Mesothelial cell of epicardium (in vitro differentiated cells): ENCODE measurements at regions not wholly inside any gene's neighbourhood (a gene's known extent, or its start where the extent isn't known, plus 50 kb on each side); places are given as distances from the start of the nearest gene placed in this dataset.

Experiments
- DNase-seq, 2 experiments: peaks; one replicate each; pipeline ENCODE4 v3.0.0; 2021; ENCODE audit warnings: low spot score in 2 of 2; ENCODE audit not compliant: unreplicated experiment in 2 of 2
- H3K27ac Mint-ChIP-seq: 2 replicates; pipeline ENCODE4 v1.8.0; 2021; ENCODE audit warnings: mixed read lengths
- H3K27me3 Mint-ChIP-seq: 2 replicates; pipeline ENCODE4 v1.8.0; 2021; ENCODE audit warnings: low read depth, mixed read lengths
- H3K36me3 Mint-ChIP-seq: 2 replicates; pipeline ENCODE4 v1.8.0; 2021; ENCODE audit warnings: mixed read lengths
- H3K4me1 Mint-ChIP-seq: 2 replicates; pipeline ENCODE4 v1.8.0; 2021; ENCODE audit warnings: mixed read lengths
- H3K4me3 Mint-ChIP-seq: 2 replicates; pipeline ENCODE4 v1.8.0; 2021; ENCODE audit warnings: mild to moderate bottlenecking, moderate library complexity, mixed read lengths
- H3K9me3 Mint-ChIP-seq: 2 replicates; pipeline ENCODE4 v1.8.0; 2021; ENCODE audit warnings: mixed read lengths
- TF ChIP-seq, protein P1 (sequence below): fragments of 200-600 bp; sonication (generic); IDR thresholded peaks from one replicate; pipeline ENCODE4 v1.5.0; 2021; ENCODE audit warnings: antibody characterized with exemption; ENCODE audit not compliant: unreplicated experiment

DNA sequence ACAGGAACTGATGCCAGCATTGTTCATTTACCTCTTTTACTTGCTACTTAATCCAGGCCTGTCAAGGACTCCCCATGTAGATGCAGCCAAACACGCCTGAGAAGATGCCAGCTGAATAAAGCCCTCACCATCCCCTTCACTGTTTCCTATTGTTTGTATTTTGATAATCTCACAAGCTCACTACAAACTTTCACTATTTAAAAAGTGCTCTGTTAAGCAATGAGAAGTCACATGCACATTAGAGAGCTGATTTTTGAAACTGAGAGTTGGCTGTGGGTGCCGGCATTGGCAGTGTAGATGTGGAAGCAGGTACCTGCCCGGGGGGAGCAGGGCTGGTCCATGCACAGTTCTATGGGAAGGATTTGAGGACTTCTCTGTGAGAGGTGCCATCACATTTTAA is 169.8 kb upstream of the GRB10 start:
- Mint-ChIP-seq H3K9me3 (peaks cover 33% of the 10 kb centered on the region), H3K27ac (no peak overlapping the region), H3K4me1 (no peaks in the 10 kb centered on the region), H3K4me3 (no peak overlapping the region), H3K27me3 (no peaks in the 10 kb centered on the region), H3K36me3 (no peaks in the 10 kb centered on the region)
- no peak for DNase-seq
- TF ChIP-seq, protein P1, sequence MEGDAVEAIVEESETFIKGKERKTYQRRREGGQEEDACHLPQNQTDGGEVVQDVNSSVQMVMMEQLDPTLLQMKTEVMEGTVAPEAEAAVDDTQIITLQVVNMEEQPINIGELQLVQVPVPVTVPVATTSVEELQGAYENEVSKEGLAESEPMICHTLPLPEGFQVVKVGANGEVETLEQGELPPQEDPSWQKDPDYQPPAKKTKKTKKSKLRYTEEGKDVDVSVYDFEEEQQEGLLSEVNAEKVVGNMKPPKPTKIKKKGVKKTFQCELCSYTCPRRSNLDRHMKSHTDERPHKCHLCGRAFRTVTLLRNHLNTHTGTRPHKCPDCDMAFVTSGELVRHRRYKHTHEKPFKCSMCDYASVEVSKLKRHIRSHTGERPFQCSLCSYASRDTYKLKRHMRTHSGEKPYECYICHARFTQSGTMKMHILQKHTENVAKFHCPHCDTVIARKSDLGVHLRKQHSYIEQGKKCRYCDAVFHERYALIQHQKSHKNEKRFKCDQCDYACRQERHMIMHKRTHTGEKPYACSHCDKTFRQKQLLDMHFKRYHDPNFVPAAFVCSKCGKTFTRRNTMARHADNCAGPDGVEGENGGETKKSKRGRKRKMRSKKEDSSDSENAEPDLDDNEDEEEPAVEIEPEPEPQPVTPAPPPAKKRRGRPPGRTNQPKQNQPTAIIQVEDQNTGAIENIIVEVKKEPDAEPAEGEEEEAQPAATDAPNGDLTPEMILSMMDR, result no peak

DNA sequence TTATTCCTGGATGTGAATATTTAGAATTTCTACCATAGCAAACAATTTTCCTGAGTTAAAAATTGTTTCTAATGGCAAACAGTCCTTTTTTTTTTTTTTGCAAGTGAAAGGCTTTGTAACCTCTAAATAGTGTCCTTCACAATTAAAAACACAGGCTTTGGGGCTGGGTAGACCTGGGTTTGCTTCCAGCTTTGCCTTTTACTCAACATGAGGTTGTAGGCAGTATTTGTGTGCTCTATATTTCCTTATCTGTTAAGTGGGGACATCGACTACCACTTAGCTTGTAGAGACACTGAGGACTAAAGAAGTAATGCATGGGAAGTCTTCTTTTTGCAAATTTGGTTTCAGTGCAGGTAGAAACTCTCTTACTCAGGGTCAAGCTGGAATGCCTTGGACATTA is 169.4 kb upstream of the GRB10 start:
- H3K27ac Mint-ChIP-seq, result no peak overlapping the region
- no peaks in the 10 kb centered on the region for H3K4me1 Mint-ChIP-seq
- no peak overlapping the region for H3K4me3 Mint-ChIP-seq
- H3K36me3 Mint-ChIP-seq, result no peaks in the 10 kb centered on the region
- H3K9me3 Mint-ChIP-seq, result peaks cover 33% of the 10 kb centered on the region
- H3K27me3 Mint-ChIP-seq, result no peaks in the 10 kb centered on the region
- no peak for DNase-seq
- TF ChIP-seq, protein P1, result no peak

- Mint-ChIP-seq H3K9me3 (peaks cover 9% of the 10 kb centered on the region), H3K27ac (no peak overlapping the region), H3K4me1 (no peaks in the 10 kb centered on the region), H3K4me3 (no peak overlapping the region), H3K36me3 (no peaks in the 10 kb centered on the region), H3K27me3 (peaks cover 2% of the 10 kb centered on the region)
- DNase-seq, result no peak
- TF ChIP-seq, protein P1, result no peak
Measured at GRCh38 chr7:50943482-50943881, 160.8 kb upstream of the GRB10 start.

- peaks cover 2% of the 10 kb centered on the region for H3K27me3 Mint-ChIP-seq
- H3K9me3 Mint-ChIP-seq, result peaks cover 3% of the 10 kb centered on the region
- no peak overlapping the region for H3K27ac Mint-ChIP-seq
Measured at GRCh38 chr7:50941525-50941924, 158.8 kb upstream of the GRB10 start.

GRCh38 chr7:50940621-50941020 is 157.9 kb upstream of the GRB10 start:
- Mint-ChIP-seq H3K4me3 (no peak overlapping the region), H3K27ac (no peak overlapping the region), H3K4me1 (no peaks in the 10 kb centered on the region), H3K9me3 (peaks cover 7% of the 10 kb centered on the region), H3K36me3 (no peaks in the 10 kb centered on the region), H3K27me3 (peaks cover 7% of the 10 kb centered on the region)
- TF ChIP-seq, protein P1, result no peak
- no peak for DNase-seq

More at GRCh38 chr7:50941525-50941924, 158.8 kb upstream of the GRB10 start:
- Mint-ChIP-seq H3K4me1 (no peaks in the 10 kb centered on the region), H3K36me3 (no peaks in the 10 kb centered on the region), H3K4me3 (no peak overlapping the region)
- no peak for DNase-seq
- TF ChIP-seq, protein P1, result no peak

DNA sequence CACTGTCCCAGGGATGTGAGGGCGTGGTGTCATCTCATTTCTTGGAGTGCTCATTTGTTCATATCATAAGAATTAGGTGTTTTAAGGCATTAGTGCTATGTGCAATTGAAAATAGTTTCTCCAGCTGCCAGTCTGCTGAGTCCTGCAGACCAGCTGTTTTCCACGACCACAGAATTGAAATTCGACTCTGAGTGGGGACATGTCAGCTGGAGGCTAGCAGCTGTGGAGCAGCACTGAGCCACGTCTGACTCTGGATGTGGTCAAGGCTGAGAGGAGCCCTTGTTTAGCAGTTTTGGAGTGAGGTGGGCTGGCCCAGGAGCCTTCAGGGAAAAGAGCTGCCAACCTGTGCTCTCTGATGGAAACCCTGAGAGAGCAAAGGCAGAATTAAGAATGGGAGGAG is 156.3 kb upstream of the GRB10 start:
- Mint-ChIP-seq H3K27ac (no peak overlapping the region), H3K4me3 (no peak overlapping the region), H3K9me3 (peaks cover 19% of the 10 kb centered on the region), H3K4me1 (no peaks in the 10 kb centered on the region), H3K27me3 (peaks cover 7% of the 10 kb centered on the region), H3K36me3 (no peaks in the 10 kb centered on the region)
- TF ChIP-seq, protein P1, result no peak
- no peak for DNase-seq
